ENCODE measurements at regions not wholly inside any gene's neighbourhood (a gene's known extent, or its start where the extent isn't known, plus 50 kb on each side); places are given as distances from the start of the nearest gene placed in this dataset.

DNA sequence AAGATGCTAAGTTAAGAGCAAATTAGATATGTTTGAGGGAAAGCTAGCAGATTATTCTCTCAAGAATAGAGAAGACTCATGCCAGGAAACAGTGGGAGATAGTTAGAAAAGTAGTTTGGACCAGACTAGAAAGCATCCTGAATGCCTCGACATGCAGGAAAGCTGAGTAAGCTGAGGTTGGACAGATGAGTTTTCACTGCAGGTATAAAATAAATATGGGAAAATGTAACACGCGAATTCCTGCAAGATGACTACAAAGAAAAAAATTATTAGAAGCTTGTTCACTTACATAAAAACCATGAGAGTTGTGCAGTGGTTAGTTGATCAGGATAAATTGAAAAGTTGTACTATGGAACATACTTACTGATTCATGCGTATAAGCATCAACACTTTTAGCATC is 484.2 kb upstream of the MANEA start:
- Histone ChIP-seq H3K36me3 (no peaks in the 10 kb centered on the region), H3K27me3 (peaks cover 0 to 6% (median 0%) of the 10 kb centered on the region in 9 donors), H3K4me1 (no peaks in the 10 kb centered on the region), H3K4me3 (no peak overlapping the region), H3K9me3 (no peaks in the 10 kb centered on the region), H3K27ac (no peak overlapping the region)
- intact Hi-C loops (cut with DNase I): no loop called here
- WGBS, 4 donors: 66 to 70% (median 67%) methylated on average over 4 of the region's 4 CpGs
- ATAC-seq (no peak), DNase-seq (no peak)
- TF ChIP-seq CTCF (IDR thresholded peaks at IDR 0.05) (no peak), POLR2A (IDR thresholded peaks at IDR 0.05) (no peak)

DNA sequence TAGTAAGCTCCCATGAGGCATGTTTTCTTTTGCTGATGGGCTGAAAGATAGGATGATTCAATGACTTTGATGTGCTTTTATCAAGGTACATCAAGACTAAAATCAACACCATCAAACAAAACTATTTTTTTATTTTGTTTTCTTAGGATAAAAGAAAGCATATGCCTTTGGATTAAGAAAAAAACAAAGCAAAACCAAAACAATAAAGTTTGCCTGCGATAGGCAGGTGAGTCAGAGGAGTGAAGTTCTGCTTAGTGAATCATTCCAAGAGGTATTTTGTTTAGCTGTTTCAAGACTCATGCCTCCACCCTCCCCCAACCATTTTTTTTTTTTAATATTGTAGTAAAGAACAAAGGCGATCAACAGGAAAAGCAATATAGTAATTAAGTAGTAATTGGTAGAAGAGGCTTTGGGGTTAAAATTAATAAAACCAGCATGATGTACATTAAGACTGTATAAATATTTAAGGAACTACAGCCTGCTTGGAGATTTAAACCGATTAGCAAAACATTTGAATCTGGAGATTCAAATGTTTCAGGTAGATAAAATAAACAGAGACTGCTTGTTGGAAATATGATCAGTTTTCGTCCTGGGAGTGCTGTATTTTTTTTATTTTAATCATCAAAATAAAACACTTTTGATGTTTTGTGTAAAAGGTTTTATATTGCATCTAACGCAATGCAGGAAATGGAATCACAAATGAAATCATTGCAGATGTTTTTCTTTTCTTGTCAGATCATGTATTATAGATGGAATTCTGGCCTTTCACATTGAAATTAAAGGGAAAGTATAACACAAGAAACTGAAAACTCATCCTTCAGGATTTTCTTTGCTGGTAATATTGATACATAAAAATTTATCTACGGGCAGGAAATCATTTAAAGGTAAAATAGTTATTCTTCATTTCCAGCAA is 482.3 kb upstream of the MANEA start:
- Histone ChIP-seq H3K36me3 (no peaks in the 10 kb centered on the region), H3K4me3 (no peak overlapping the region), H3K27me3 (peaks cover 0 to 6% (median 0%) of the 10 kb centered on the region in 9 donors), H3K9me3 (no peaks in the 10 kb centered on the region), H3K4me1 (no peaks in the 10 kb centered on the region), H3K27ac (no peak overlapping the region)
- intact Hi-C loops (cut with DNase I): no loop called here
- TF ChIP-seq POLR2A (IDR thresholded peaks at IDR 0.05) (no peak), CTCF (IDR thresholded peaks at IDR 0.05) (no peak)
- WGBS, 4 donors: 60 to 77% (median 66%) methylated on average over 6 of the region's 6 CpGs
- ATAC-seq (no peak), DNase-seq (no peak)

GRCh38 chr6:95095855-95096254 is 481.5 kb upstream of the MANEA start:
- H3K36me3 ChIP-seq: no peaks in the 10 kb centered on the region
- H3K27me3 ChIP-seq: peaks cover 0 to 6% (median 0%) of the 10 kb centered on the region in 9 donors
- H3K4me3 ChIP-seq: no peak overlapping the region
- TF ChIP-seq CTCF (IDR thresholded peaks at IDR 0.05) (no peak), POLR2A (IDR thresholded peaks at IDR 0.05) (no peak)
- no peak overlapping the region for H3K27ac ChIP-seq
- WGBS, 4 donors: 82 to 90% (median 89%) methylated on average over 2 of the region's 2 CpGs
- intact Hi-C loops (cut with DNase I): no loop called here
- no peaks in the 10 kb centered on the region for H3K4me1 ChIP-seq
- DNase-seq: no peak
- no peaks in the 10 kb centered on the region for H3K9me3 ChIP-seq
- no peak for ATAC-seq

- Histone ChIP-seq H3K27ac (no peak overlapping the region), H3K4me1 (no peaks in the 10 kb centered on the region), H3K4me3 (no peak overlapping the region), H3K36me3 (no peaks in the 10 kb centered on the region), H3K27me3 (no peaks in the 10 kb centered on the region), H3K9me3 (no peaks in the 10 kb centered on the region)
- DNase-seq (no peak), ATAC-seq (no peak)
- intact Hi-C loops (cut with DNase I): no loop called here
- TF ChIP-seq CTCF (IDR thresholded peaks at IDR 0.05) (no peak), POLR2A (IDR thresholded peaks at IDR 0.05) (no peak)
- 59 to 87% (median 71%) methylated on average over 1 of the region's 1 CpG for WGBS, 4 donors
Observed at GRCh38 chr6:95099410-95099809, 477.9 kb upstream of the MANEA start.

All from heart left ventricle (tissue), 16 donors.